SIG-M5 treated with dmso at 0.1 percent for 504 hours (cell line): ENCODE measurements at regions not wholly inside any gene's neighbourhood (a gene's known extent, or its start where the extent isn't known, plus 50 kb on each side); places are given as distances from the start of the nearest gene placed in this dataset.
A peak's percentile ranks its signal among the peaks of the same experiment; 100 is the strongest.
"Not testable (repeated sequence)": the region's sequence is repeated elsewhere in the genome, so short reads cannot be mapped to it uniquely, and the experiment has no call there.

Source experiments
- DNase-seq: peaks from one replicate; lab custom pipeline; 2025; ENCODE audit not compliant: unreplicated experiment; lab: John Stamatoyannopoulos, UW

- DNase-seq = no peak
Observed at GRCh38 chr5:77871946-77872345, 95.8 kb upstream of the TBCA start.

GRCh38 chr5:77871016-77871415 is 94.9 kb upstream of the TBCA start:
- DNase-seq = no peak

DNA sequence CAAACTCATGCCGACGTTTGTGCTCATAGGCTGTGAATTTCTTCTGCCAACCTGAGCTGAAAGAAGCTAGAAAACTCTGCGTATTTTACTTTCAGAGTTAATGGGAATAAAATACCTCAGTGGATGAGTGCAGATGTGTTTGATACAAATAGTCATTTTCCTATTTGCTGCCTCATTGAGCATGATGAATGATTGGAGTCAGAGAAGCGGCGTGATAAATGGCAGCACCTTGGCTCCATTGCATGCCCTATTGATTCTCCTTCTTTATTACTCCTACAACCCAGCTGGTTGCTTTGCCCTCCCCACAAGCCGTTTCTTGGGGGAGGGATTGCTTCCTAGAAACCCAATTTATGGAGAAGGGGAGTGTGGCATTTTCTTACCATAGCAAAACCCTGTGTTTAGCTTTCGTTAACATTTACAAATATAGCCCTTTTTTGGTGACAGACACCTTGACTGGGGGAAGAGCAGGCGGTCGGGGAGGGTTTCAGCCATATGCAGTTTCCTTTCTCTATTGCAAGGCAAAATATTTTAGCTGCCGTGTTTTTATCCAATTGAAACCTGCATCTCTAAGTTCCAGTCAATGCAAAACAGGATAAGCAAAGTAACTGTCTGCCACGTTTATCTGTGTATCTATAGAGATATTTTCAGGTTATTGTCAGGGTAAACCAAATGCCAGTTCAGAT is 93.1 kb upstream of the TBCA start:
- no peak for DNase-seq

GRCh38 chr5:77867914-77868313 is 91.8 kb upstream of the TBCA start:
- no peak for DNase-seq

DNA sequence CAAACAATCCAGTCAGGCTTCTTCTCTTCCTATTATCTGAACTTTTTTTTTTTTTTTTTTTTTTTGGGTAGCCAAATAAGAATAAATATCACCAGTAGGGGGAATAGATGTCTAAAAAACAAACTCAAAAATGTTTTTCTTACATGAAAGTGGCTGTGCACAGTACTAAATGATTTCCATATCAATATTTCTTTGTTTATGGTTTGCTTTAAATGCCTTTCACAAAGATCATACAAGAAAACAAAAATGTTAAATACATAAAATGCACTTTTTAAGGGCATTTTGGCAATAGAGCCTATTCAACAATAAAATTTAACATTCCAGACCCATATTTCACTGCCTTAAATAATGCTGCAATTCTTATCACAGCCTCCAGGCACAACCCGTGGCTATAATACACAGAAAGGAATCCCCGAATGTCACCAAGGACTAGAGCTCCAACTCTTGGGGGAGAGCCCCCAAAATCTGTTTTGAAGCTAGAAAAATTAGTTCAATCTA is 91.1 kb upstream of the TBCA start:
- peak; percentile 12 for DNase-seq

DNA sequence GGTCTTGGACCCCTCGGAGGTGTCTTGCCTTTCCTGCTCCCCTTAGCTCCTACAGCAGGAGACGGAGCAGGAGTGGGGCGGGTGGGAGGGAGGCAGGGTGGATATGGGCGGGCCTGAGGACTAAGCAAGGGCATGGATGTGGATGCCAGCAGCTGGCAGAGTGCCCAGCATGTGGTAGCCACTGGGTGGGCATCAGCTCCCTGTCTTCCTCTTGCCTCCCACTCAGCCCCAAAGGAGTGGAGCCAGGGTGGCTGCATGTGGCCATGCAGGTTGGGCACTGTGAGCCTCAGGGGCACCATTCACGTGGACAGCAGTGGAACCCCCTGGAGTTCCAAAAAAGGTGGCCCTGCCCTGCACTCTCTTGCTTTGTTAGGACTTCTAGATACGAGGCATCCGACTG is 90.1 kb upstream of the TBCA start:
- no peak for DNase-seq

DNA sequence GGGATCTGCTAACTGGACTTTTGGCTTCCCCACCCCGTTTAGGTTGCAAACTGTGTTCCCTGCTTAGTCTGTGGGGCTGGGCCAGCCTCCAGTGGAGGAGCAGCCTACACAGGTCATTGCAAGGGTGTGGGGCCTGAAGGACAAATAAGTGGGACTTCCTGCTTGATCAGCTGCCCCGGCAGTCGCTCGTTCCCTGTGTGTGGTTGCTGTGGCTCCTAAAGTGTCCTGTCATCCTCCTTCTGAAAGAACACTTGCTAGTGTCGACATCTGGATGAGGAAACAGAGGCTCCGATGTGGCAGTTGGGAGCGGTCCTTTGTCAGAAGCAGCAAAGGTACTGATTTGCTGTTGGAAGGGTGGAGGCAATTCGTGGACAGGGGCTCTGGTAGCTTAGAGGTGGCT is 88.9 kb upstream of the TBCA start:
- DNase-seq = peak; percentile 96

- DNase-seq = no peak
Observed at GRCh38 chr5:77863181-77863580, 87.0 kb upstream of the TBCA start.

GRCh38 chr5:77861576-77861975 is 85.4 kb upstream of the TBCA start:
- no peak for DNase-seq

- DNase-seq = no peak
Observed at GRCh38 chr5:77859306-77859705, 83.2 kb upstream of the TBCA start.

- not testable (repeated sequence) for DNase-seq
Observed at GRCh38 chr5:77858678-77859077, 82.5 kb upstream of the TBCA start.

- no peak for DNase-seq
Observed at GRCh38 chr5:77855369-77855768, 79.2 kb upstream of the TBCA start.

- DNase-seq = no peak
Observed at GRCh38 chr5:77853353-77853907, 77.3 kb upstream of the TBCA start.

GRCh38 chr5:77852514-77853352 is 76.6 kb upstream of the TBCA start:
- no peak for DNase-seq

DNA sequence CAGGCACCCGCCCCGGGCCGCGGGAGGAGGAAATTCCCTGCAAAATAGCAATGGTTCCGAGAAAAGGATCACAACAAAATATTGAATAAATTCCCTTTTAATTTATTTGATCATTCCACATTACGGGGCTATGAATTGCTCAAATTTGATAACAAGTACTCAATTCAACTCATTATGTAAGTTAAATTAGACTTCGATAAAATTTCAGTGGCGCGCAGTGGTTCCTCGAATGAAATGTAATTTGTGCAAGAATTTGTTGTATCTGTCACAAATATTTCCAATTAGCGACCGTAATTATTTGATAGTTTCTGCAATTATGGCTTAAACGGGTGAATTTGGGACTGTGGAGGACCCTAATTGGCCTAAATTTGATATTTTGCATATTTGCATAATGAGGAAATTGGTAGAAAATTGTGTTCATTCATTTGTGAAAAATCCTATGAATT is 76.0 kb upstream of the TBCA start:
- no peak for DNase-seq

DNA sequence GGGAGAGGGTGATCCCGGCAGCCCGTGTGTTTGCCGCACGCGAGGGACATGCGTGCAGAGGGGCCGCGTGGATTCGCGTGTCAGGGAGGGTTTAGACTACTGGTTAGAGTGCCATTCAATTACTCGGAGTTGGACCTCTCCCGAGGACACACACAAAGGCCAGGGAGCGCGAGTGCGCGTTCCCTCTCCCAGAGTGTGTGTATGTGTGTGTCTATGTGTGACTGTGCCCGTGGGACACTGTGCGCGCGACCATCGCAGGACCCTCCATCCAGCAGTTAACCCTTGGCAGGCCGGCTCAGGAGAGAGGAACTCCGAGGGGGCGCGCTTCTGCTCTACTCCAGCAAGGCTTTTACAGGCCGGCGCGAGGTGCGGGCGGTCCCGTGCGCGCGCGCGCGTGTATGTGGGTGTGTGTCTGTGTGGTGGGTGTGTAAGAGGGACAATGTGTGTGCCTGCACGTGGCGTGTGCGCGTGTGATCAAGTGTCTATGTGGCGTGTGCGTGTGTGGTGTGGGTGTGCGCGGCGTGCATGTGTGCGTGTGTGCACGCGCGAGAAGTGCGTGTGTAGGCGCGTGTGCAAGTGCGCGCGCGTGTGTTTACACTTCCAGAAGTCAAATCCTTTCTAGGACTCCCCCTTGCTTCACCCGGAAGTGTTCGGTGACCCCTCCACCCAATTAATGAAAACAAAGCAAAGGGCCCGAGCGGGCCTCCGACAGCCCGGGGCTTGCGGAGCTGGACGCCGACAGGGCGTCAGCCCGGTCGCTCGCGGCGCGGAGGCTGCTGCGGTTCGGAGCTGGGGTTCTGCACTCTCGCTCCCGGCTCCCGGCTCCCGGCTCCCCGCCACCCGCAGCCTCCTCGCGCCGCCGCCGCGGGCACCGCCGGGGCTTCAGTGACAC is 75.3 kb upstream of the TBCA start:
- no peak for DNase-seq

DNA sequence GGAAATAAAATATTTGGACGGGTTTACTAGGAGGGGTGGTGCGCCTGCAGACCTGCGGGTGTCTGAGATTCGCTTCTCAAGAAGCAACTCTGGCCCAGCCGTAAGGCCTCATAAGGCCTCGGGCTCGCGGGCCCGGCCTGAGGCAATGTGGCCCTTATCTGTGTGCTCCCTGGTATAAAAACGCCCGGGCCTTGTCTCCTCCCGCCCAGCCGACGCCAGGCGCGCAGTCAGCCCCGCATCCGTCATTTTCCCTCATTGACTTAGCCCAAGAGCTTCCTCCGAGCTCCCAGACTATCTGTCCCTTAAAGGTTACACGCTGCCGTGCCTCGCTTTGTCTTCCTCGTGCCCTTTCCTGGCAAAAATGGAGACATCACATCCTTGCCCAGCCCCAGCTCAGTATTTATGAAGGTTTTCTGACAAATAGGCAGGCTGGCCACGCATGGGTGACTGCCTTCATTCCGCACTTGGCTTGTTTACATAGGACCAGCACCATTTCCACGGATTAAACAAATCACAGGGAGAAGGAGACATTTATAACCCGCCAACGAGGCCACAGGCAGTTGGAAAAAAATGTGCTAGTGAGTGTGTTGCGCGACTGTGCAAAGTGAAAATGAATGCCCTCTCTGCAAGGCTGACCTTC is 74.5 kb upstream of the TBCA start:
- DNase-seq = no peak

DNA sequence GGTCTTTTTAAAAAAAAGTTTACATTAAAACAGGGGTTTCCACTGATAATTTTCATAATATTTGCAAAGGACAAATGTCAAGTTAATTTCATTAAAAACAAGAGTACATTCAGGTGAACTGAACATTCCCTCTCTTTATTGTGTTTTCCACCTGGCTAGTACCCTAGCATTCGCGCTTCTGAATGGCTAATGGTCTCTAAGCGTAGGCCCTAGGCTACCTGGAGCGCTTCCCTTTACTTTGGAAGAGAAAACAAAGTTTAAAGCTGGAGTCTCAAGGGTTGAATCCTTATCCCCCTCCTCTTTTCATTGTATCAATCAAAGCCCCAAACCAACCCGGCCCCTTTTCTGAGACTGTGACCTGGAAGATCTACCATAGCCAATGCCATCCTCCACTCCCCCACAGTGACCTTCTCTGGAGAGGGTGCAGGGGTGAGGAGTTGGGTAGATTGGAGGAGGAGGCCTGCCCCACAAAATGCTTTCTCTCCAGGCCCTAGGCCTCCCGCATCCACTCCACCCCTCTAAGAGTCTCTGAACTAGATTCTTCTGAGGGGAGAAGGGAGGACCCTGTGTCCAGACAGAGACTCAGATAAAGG is 73.3 kb upstream of the TBCA start:
- DNase-seq = no peak

GRCh38 chr5:77847814-77848290 is 71.7 kb upstream of the TBCA start:
- DNase-seq = no peak

GRCh38 chr5:77847129-77847460 is 71.0 kb upstream of the TBCA start:
- DNase-seq = no peak
